ENCODE measurements at regions not wholly inside any gene's neighbourhood (a gene's known extent, or its start where the extent isn't known, plus 50 kb on each side); places are given as distances from the start of the nearest gene placed in this dataset.

- no peak for DNase-seq (ENCODE audit: low read depth)
Measured at GRCh38 chr13:71087006-71087405, 780.0 kb downstream of the DACH1 start.

- no peak for DNase-seq (ENCODE audit: low read depth)
Measured at GRCh38 chr13:71082631-71083030, 784.4 kb downstream of the DACH1 start.

- DNase-seq (ENCODE audit: low read depth): no peak
Measured at GRCh38 chr13:71079638-71080037, 787.4 kb downstream of the DACH1 start.

- DNase-seq (ENCODE audit: low read depth): no peak
Measured at GRCh38 chr13:71068041-71068440, 799.0 kb downstream of the DACH1 start.

GRCh38 chr13:71067165-71067815 is 799.7 kb downstream of the DACH1 start:
- no peak for DNase-seq (ENCODE audit: low read depth)

- no peak for DNase-seq (ENCODE audit: low read depth)
Measured at GRCh38 chr13:71056581-71056980, 810.4 kb downstream of the DACH1 start.

GRCh38 chr13:71055644-71056043 is 811.4 kb downstream of the DACH1 start:
- DNase-seq (ENCODE audit: low read depth): no peak

GRCh38 chr13:71055047-71055446 is 812.0 kb downstream of the DACH1 start:
- DNase-seq (ENCODE audit: low read depth): no peak

- DNase-seq (ENCODE audit: low read depth): no peak
Measured at GRCh38 chr13:71054358-71054757, 812.6 kb downstream of the DACH1 start.

- no peak for DNase-seq (ENCODE audit: low read depth)
Measured at GRCh38 chr13:71051573-71051972, 815.4 kb downstream of the DACH1 start.

GRCh38 chr13:71046360-71047079 is 820.5 kb downstream of the DACH1 start:
- DNase-seq (ENCODE audit: low read depth): no peak

- DNase-seq (ENCODE audit: low read depth): no peak
Measured at GRCh38 chr13:71045101-71045500, 821.9 kb downstream of the DACH1 start.

- DNase-seq (ENCODE audit: low read depth): no peak
Measured at GRCh38 chr13:71039440-71039839, 827.6 kb downstream of the DACH1 start.

GRCh38 chr13:71034018-71034417 is 833.0 kb downstream of the DACH1 start:
- DNase-seq (ENCODE audit: low read depth): no peak

GRCh38 chr13:71033026-71033425 is 834.0 kb downstream of the DACH1 start:
- DNase-seq (ENCODE audit: low read depth): no peak

GRCh38 chr13:71030784-71031183 is 836.2 kb downstream of the DACH1 start:
- DNase-seq (ENCODE audit: low read depth): no peak

GRCh38 chr13:71028884-71029283 is 838.1 kb downstream of the DACH1 start:
- DNase-seq (ENCODE audit: low read depth): no peak

GRCh38 chr13:71021825-71022422 is 845.1 kb downstream of the DACH1 start:
- no peak for DNase-seq (ENCODE audit: low read depth)

GRCh38 chr13:71018995-71019394 is 848.0 kb downstream of the DACH1 start:
- DNase-seq (ENCODE audit: low read depth): no peak

- DNase-seq (ENCODE audit: low read depth): no peak
Measured at GRCh38 chr13:71018544-71018943, 848.5 kb downstream of the DACH1 start.

- DNase-seq (ENCODE audit: low read depth): no peak
Measured at GRCh38 chr13:71017607-71018006, 849.4 kb downstream of the DACH1 start.

GRCh38 chr13:71015516-71015915 is 851.5 kb downstream of the DACH1 start:
- no peak for DNase-seq (ENCODE audit: low read depth)

GRCh38 chr13:71015021-71015420 is 852.0 kb downstream of the DACH1 start:
- no peak for DNase-seq (ENCODE audit: low read depth)
